GM12873 (cell line): ENCODE measurements at regions not wholly inside any gene's neighbourhood (a gene's known extent, or its start where the extent isn't known, plus 50 kb on each side); places are given as distances from the start of the nearest gene placed in this dataset.

ENCODE experiments used
- CTCF ChIP-seq: IDR thresholded peaks from 2 replicates; pipeline ENCODE4 v1.5.1; 2012; ENCODE audit warnings: low read depth, mild to moderate bottlenecking, moderate library complexity, low read length, control low read depth; ENCODE audit not compliant: insufficient read depth; ENCODE audit errors: missing control alignments

- TF ChIP-seq CTCF = no peak
These were observed 535.4 kb downstream of the RAB38 start for GRCh38 chr11:87639753-87640364.

GRCh38 chr11:87635001-87635400 lies 540.2 kb downstream of the RAB38 start:
- no peak for TF ChIP-seq CTCF

GRCh38 chr11:87634331-87634730 lies 540.9 kb downstream of the RAB38 start:
- no peak for TF ChIP-seq CTCF

GRCh38 chr11:87628957-87629356 lies 546.3 kb downstream of the RAB38 start:
- no peak for TF ChIP-seq CTCF

- TF ChIP-seq CTCF = no peak
These were observed 547.1 kb downstream of the RAB38 start for GRCh38 chr11:87628026-87628580.

- TF ChIP-seq CTCF = no peak
These were observed 558.7 kb downstream of the RAB38 start for GRCh38 chr11:87616511-87616910.

GRCh38 chr11:87604350-87604749 lies 566.6 kb downstream of the TMEM135 start:
- TF ChIP-seq CTCF = no peak
